K562 (cell line): ENCODE measurements at regions not wholly inside any gene's neighbourhood (a gene's known extent, or its start where the extent isn't known, plus 50 kb on each side); places are given as distances from the start of the nearest gene placed in this dataset.

Source experiments
- ATAC-seq: fragments of 200-7000 bp; cut with Tn5 transposase; 3 replicates; pipeline ENCODE4 v1.9.1; 2020; ENCODE audit warnings: moderate library complexity
- BruUV-seq: library from RNA; stranded (reverse); fragments of 400-500 nt; replicated peaks from 2 replicates; lab custom pipeline; 2021; lab: Mats Ljungman, UMichigan
- CTCF ChIA-PET: fragments of 300-600 bp; formaldehyde crosslinking; extraction: SDS; loops from one replicate; lab custom pipeline; 2021; ENCODE audit warnings: low intra/inter-chr PET ratio; lab: Yijun Ruan, JAX
- POLR2A ChIA-PET: fragments of 300-600, 350-650 bp; sonication (Branson Sonifier 250); formaldehyde crosslinking; extraction: SDS; loops from one replicate; lab custom pipeline; 2021; ENCODE audit warnings: antibody characterized with exemption, inconsistent platforms; lab: Yijun Ruan, JAX
- DNase-seq, 4 experiments: peaks; one replicate each; pipeline versions ENCODE4 v3.0.0 to v3.0.0-alpha.2; 2011 to 2018; ENCODE audit warnings: low spot score in 3 of 4, mixed read lengths in 3 of 4; ENCODE audit errors: extremely low read depth in 1 of 4
- FAIRE-seq: peaks from 2 replicates; lab custom pipeline; 2011; peaks lifted over from hg19 to GRCh38; lab: Jason Lieb, UNC
- H2AFZ ChIP-seq: 2 replicates; pipeline ENCODE4 v1.6.0; 2011; ENCODE audit warnings: low read depth, low read length, control low read depth, inconsistent platforms
- H3K27ac ChIP-seq: fragments of 200-600 bp; 3 replicates; pipeline ENCODE4 v1.8.0; 2011; ENCODE audit warnings: low read depth, mild to moderate bottlenecking, control low read depth, inconsistent platforms, low read length, moderate library complexity, mixed read lengths; ENCODE audit errors: extremely low read depth
- H3K27me3 ChIP-seq, 2 experiments: fragments of 300-600 bp in 1 of 2; 2 replicates in 1 of 2; 3 replicates in 1 of 2; pipeline versions ENCODE4 v1.6.0 to v1.8.0; 2011; ENCODE audit warnings: inconsistent platforms in 2 of 2, low read length in 2 of 2, mild to moderate bottlenecking in 1 of 2, mixed read lengths in 1 of 2, moderate library complexity in 1 of 2; ENCODE audit not compliant: control insufficient read depth in 2 of 2, insufficient read depth in 2 of 2
- H3K36me3 ChIP-seq: fragments of 300-600 bp; 3 replicates; pipeline ENCODE4 v1.8.0; 2011; ENCODE audit warnings: mild to moderate bottlenecking, low read length, inconsistent platforms; ENCODE audit not compliant: control insufficient read depth, insufficient read depth
- H3K4me1 ChIP-seq, 2 experiments: fragments of 200-600 bp in 1 of 2; replicated peaks in 1 of 2; 2 replicates in 1 of 2; 3 replicates in 1 of 2; pipeline versions ENCODE4 v1.5.1 to v1.8.0; 2011; ENCODE audit warnings: inconsistent platforms in 2 of 2, low read length in 2 of 2, mild to moderate bottlenecking in 1 of 2, mixed read lengths in 1 of 2, moderate library complexity in 1 of 2; ENCODE audit not compliant: control insufficient read depth in 2 of 2, insufficient read depth in 2 of 2
- H3K4me2 ChIP-seq: 2 replicates; pipeline ENCODE4 v1.6.1; 2011; ENCODE audit warnings: low read length, control low read depth, inconsistent platforms, mixed read lengths; ENCODE audit not compliant: insufficient read depth
- H3K4me3 ChIP-seq: fragments of 200-600 bp; sonication (generic), shearing (Covaris generic); 2 replicates; pipeline ENCODE4 v1.5.1; 2016; ENCODE audit warnings: control low read depth, inconsistent platforms
- H3K79me2 ChIP-seq: fragments of 200-600 bp; 3 replicates; pipeline ENCODE4 v1.8.0; 2011; ENCODE audit warnings: low read length, inconsistent platforms; ENCODE audit not compliant: control insufficient read depth, insufficient read depth
- H3K9ac ChIP-seq, 2 experiments: 2 replicates each; pipeline versions ENCODE4 v1.6.0 to v1.6.1; 2011; ENCODE audit warnings: low read depth in 2 of 2, low read length in 2 of 2, control low read depth in 1 of 2, inconsistent platforms in 1 of 2, mild to moderate bottlenecking in 1 of 2, mixed read lengths in 1 of 2; ENCODE audit not compliant: insufficient read depth in 1 of 2
- H3K9me1 ChIP-seq: one replicate; pipeline ENCODE4 v1.6.0; 2011; ENCODE audit warnings: inconsistent platforms, mild to moderate bottlenecking, low read length, moderate library complexity; ENCODE audit not compliant: control insufficient read depth, insufficient read depth
- H3K9me3 ChIP-seq: replicated peaks from 2 replicates; pipeline ENCODE4 v1.5.1; 2011; ENCODE audit warnings: low read depth, low read length, inconsistent platforms; ENCODE audit not compliant: control insufficient read depth, insufficient read depth
- H4K20me1 ChIP-seq: replicated peaks from 2 replicates; pipeline ENCODE4 v1.6.1; 2011; ENCODE audit warnings: low read length, inconsistent platforms, mixed read lengths; ENCODE audit not compliant: control insufficient read depth, insufficient read depth
- CREB3 ChIP-seq: fragments of 450-650 bp; conservative IDR thresholded peaks from 2 replicates; pipeline ENCODE4 v1.6.1; 2016; ENCODE audit warnings: missing genetic modification characterization, low read depth, mild to moderate bottlenecking, missing compliant biosample characterization, moderate library complexity
- ELF1 ChIP-seq: fragments of 200-800 bp; sonication (Bioruptor generic); IDR thresholded peaks from 2 replicates; pipeline ENCODE4 v1.6.1; 2016; ENCODE audit warnings: missing genetic modification characterization, missing compliant biosample characterization
- ELF4 ChIP-seq: fragments of 450-650 bp; formaldehyde crosslinking; IDR thresholded peaks from 2 replicates; pipeline ENCODE4 v1.4.0; 2022; ENCODE audit warnings: missing genetic modification characterization
- FOXP1 ChIP-seq: sonication (generic); formaldehyde crosslinking; IDR thresholded peaks from 2 replicates; pipeline ENCODE4 v1.8.0; 2022; ENCODE audit warnings: mild to moderate bottlenecking, missing genetic modification reagents
- JUND ChIP-seq, 2 experiments: IDR thresholded peaks; 2 replicates in 1 of 2; 3 replicates in 1 of 2; pipeline ENCODE4 v1.6.1; 2011; ENCODE audit warnings: borderline replicate concordance in 2 of 2, low read depth in 2 of 2, low read length in 2 of 2, improper control_type of control experiment in 1 of 2, missing biosample characterization in 1 of 2, missing genetic modification characterization in 1 of 2, missing genetic modification reagents in 1 of 2
- LEF1 ChIP-seq: fragments of 450-650 bp; IDR thresholded peaks from 2 replicates; pipeline ENCODE4 v1.6.1; 2016; ENCODE audit warnings: mild to moderate bottlenecking
- NR1H2 ChIP-seq: sonication (generic); formaldehyde crosslinking; IDR thresholded peaks from 2 replicates; pipeline ENCODE4 v1.4.0; 2020; ENCODE audit warnings: mild to moderate bottlenecking, missing genetic modification reagents
- ZNF431 ChIP-seq: sonication (generic); formaldehyde crosslinking; IDR thresholded peaks from 2 replicates; pipeline ENCODE4 v1.8.0; 2022; ENCODE audit warnings: mild to moderate bottlenecking, missing genetic modification reagents
- WGBS: fragments of 100-300 bp; shearing (Covaris generic); methylation state at CpG from one replicate; pipeline ENCODE4 v1.1.6; 2016; ENCODE audit warnings: low coverage, mixed read lengths; ENCODE audit not compliant: insufficient coverage; ENCODE audit errors: missing lambda C conversion rate; 5-methylcytosine and 5-hydroxymethylcytosine counted together
- in situ Hi-C: fragments of 300-500 bp; cut with MboI; formaldehyde crosslinking; loops from 4 replicates; pipeline ENCODE4 v1.15.0; 2018; ENCODE audit warnings: inconsistent platforms, mixed read lengths
- intact Hi-C: fragments of 100-400 bp; cut with micrococcal nuclease; formaldehyde crosslinking; loops from 2 replicates; pipeline ENCODE4 v1.14.2; 2022

GRCh38 chr2:12205086-12205485 lies 458.7 kb downstream of the LPIN1 start:
- BruUV-seq = no TSS peak
- TF ChIP-seq FOXP1 (CRISPR knock-in tag) (no peak), ZNF431 (CRISPR knock-in tag) (peak; percentile 79)
- no peak for ATAC-seq
- Histone ChIP-seq H3K9ac (no peak overlapping the region), H3K27me3 (no peaks in the 10 kb centered on the region), H3K27ac (no peak overlapping the region), H3K79me2 (no peaks in the 10 kb centered on the region), H3K9me3 (no peaks in the 10 kb centered on the region), H2AFZ (no peak overlapping the region), H3K4me1 (peaks cover under 1 to 9% of the 10 kb centered on the region in 2 experiments; a peak in 4 of 5 replicates), H4K20me1 (no peaks in the 10 kb centered on the region), H3K4me2 (no peak overlapping the region), H3K9me1 (no peaks in the 10 kb centered on the region), H3K36me3 (no peaks in the 10 kb centered on the region), H3K4me3 (no peak overlapping the region)
- ChIA-PET POLR2A (no interaction called here), CTCF (no interaction called here)
- FAIRE-seq = peak; percentile 56
- intact Hi-C loops (no loop called here), in situ Hi-C loops (no loop called here)
- DNase-seq = no peak
- WGBS = 8% methylated on average over 2 of the region's 3 CpGs

GRCh38 chr2:12207491-12207890 lies 461.1 kb downstream of the LPIN1 start:
- FAIRE-seq (no peak), DNase-seq (no peak), ATAC-seq (no peak)
- Histone ChIP-seq H3K36me3 (no peaks in the 10 kb centered on the region), H3K4me2 (no peak overlapping the region), H3K9me1 (no peaks in the 10 kb centered on the region), H3K79me2 (no peaks in the 10 kb centered on the region), H2AFZ (no peak overlapping the region), H3K4me3 (no peak overlapping the region), H3K9me3 (no peaks in the 10 kb centered on the region), H4K20me1 (no peaks in the 10 kb centered on the region), H3K9ac (no peak overlapping the region), H3K27me3 (no peaks in the 10 kb centered on the region), H3K4me1 (peaks cover 8 to 17% of the 10 kb centered on the region in 2 experiments; a peak in 3 of 5 replicates), H3K27ac (no peak overlapping the region)
- no peak for TF ChIP-seq LEF1
- no peak for TF ChIP-seq ELF1
- no peak for TF ChIP-seq CREB3 (tag)
- no peak for TF ChIP-seq ELF4 (CRISPR knock-in tag)
- TF ChIP-seq NR1H2 = no peak
- no peak for TF ChIP-seq JUND (IDR thresholded peaks at IDR 0.05; ENCODE audit: borderline replicate concordance, low read depth, low read length)
- TF ChIP-seq JUND (tag; IDR thresholded peaks at IDR 0.05; ENCODE audit: borderline replicate concordance, low read depth, low read length) = no peak
- 15% methylated on average over 1 of the region's 1 CpG for WGBS
- intact Hi-C loops = no loop called here
- ChIA-PET POLR2A (interaction anchor here (1.0 to 1.6 kb wide), 2 partner anchors 8 to 10 kb away, joined by 3 to 4 read pairs; no protein-coding TSS in a partner anchor), CTCF (no interaction called here)
- in situ Hi-C loops = no loop called here
- no TSS peak for BruUV-seq
